ENCODE measurements at regions not wholly inside any gene's neighbourhood (a gene's known extent, or its start where the extent isn't known, plus 50 kb on each side); places are given as distances from the start of the nearest gene placed in this dataset.

GRCh38 chr13:105144020-105144419 is 1391.4 kb downstream of the EFNB2 start:
- Histone ChIP-seq H3K4me3 (no peak overlapping the region), H3K4me1 (no peaks in the 10 kb centered on the region), H3K9me3 (no peaks in the 10 kb centered on the region), H3K27ac (no peak overlapping the region), H3K36me3 (ENCODE audit: low read depth, missing control alignments) (no peaks in the 10 kb centered on the region), H3K27me3 (no peaks in the 10 kb centered on the region)
- intact Hi-C loops (cut with DNase I; ENCODE audit: low total_unique reads) = no loop called here
- WGBS, 2 donors = 93 to 100% methylated on average over 3 of the region's 3 CpGs
- no peak for DNase-seq
- TF ChIP-seq POLR2A (IDR thresholded peaks at IDR 0.05) = no peak
- no peak for TF ChIP-seq CTCF (IDR thresholded peaks at IDR 0.05)

DNA sequence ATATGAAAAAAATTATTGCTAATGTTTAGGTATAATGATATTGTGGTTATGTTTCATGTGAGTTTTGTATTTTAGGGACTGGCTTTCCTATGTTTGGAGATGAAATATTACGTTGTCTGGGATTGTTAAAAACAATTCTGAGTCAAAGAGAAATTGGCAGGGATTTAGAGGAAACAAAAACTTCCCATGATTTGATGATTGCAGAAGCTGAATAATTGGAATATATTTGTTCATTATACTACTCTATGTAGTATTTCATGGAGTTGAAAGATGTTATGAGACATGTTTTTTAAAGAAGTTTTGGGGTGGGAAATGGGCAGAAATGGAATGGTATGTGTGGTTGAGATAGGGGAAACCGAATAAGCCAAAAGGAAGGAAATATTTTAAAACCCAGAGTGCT is 1392.9 kb downstream of the EFNB2 start:
- 57 to 81% methylated on average over 2 of the region's 2 CpGs for WGBS, 2 donors
- intact Hi-C loops (cut with DNase I; ENCODE audit: low total_unique reads) = no loop called here
- H3K27me3 ChIP-seq = no peaks in the 10 kb centered on the region
- DNase-seq = no peak
- no peaks in the 10 kb centered on the region for H3K4me1 ChIP-seq
- no peak overlapping the region for H3K4me3 ChIP-seq
- no peak overlapping the region for H3K27ac ChIP-seq
- no peaks in the 10 kb centered on the region for H3K9me3 ChIP-seq
- no peaks in the 10 kb centered on the region for H3K36me3 ChIP-seq (ENCODE audit: low read depth, missing control alignments)
- TF ChIP-seq CTCF (IDR thresholded peaks at IDR 0.05) (no peak), POLR2A (IDR thresholded peaks at IDR 0.05) (no peak)

GRCh38 chr13:105139380-105140285 is 1395.8 kb downstream of the EFNB2 start:
- H3K9me3 ChIP-seq = no peaks in the 10 kb centered on the region
- peak overlapping the region in 1 of 2 donors; percentile 8 for H3K4me3 ChIP-seq
- peak; percentile 29 for DNase-seq
- H3K27ac ChIP-seq = no peak overlapping the region
- WGBS, 2 donors = 51 to 59% methylated on average over 20 of the region's 20 CpGs
- intact Hi-C loops (cut with DNase I; ENCODE audit: low total_unique reads) = no loop called here
- TF ChIP-seq POLR2A (IDR thresholded peaks at IDR 0.05) = no peak
- TF ChIP-seq CTCF (IDR thresholded peaks at IDR 0.05) = no peak
- no peaks in the 10 kb centered on the region for H3K27me3 ChIP-seq
- H3K36me3 ChIP-seq (ENCODE audit: low read depth, missing control alignments) = no peaks in the 10 kb centered on the region
- H3K4me1 ChIP-seq = no peaks in the 10 kb centered on the region

DNA sequence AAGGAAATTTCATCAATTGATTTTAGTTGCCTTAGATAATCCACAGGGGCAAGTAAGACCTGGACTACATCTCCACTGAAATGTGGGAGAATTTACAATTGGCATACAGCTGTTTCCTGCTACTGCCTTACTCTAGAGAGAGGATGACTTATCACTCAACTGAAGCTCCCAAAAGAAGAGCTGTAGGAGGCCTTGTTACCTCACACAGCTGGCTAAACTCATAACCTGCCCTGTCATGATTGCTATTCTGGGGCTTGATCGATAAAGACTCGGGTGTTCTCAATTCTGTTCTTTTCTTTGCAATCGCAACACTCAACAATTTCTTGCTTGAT is 1396.4 kb downstream of the EFNB2 start:
- WGBS, 2 donors = 49 to 57% methylated on average over 3 of the region's 3 CpGs
- intact Hi-C loops (cut with DNase I; ENCODE audit: low total_unique reads) = no loop called here
- Histone ChIP-seq H3K36me3 (ENCODE audit: low read depth, missing control alignments) (no peaks in the 10 kb centered on the region), H3K27ac (no peak overlapping the region), H3K4me1 (no peaks in the 10 kb centered on the region), H3K27me3 (no peaks in the 10 kb centered on the region), H3K9me3 (no peaks in the 10 kb centered on the region), H3K4me3 (no peak overlapping the region)
- no peak for TF ChIP-seq CTCF (IDR thresholded peaks at IDR 0.05)
- no peak for TF ChIP-seq POLR2A (IDR thresholded peaks at IDR 0.05)
- DNase-seq = no peak
